ENCODE measurements at regions not wholly inside any gene's neighbourhood (a gene's known extent, or its start where the extent isn't known, plus 50 kb on each side); places are given as distances from the start of the nearest gene placed in this dataset.

- 75 to 86% methylated on average over 4 of the region's 4 CpGs for WGBS, 2 donors (ENCODE audit: low coverage in 1 of 2)
- intact Hi-C loops (cut with DNase I; ENCODE audit: low total_unique reads) = no loop called here
Measured at GRCh38 chr1:169044971-169045370, 61.5 kb upstream of the ATP1B1 start.

GRCh38 chr1:169046671-169047070 is 59.8 kb upstream of the ATP1B1 start:
- Histone ChIP-seq H3K27me3 (no peaks in the 10 kb centered on the region), H3K36me3 (no peaks in the 10 kb centered on the region), H3K4me1 (peaks cover 0 to 50% (median 17%) of the 10 kb centered on the region in 4 donors), H3K27ac (peak overlapping the region; percentile 69 to 81 (median 79)), H3K9me3 (no peaks in the 10 kb centered on the region), H3K4me3 (no peak overlapping the region)
- intact Hi-C loops (cut with DNase I; ENCODE audit: low total_unique reads) (no loop called here), in situ Hi-C loops (cut with MboI; ENCODE audit: low pct_ligation_motif_present in 1 of 4, low pct_unique_long_range_greater_than_20kb in 1 of 4, low sequenced_read_pairs in 3 of 4) (no loop called here)
- DNase-seq = peak; percentile 55
- TF ChIP-seq POLR2A (IDR thresholded peaks at IDR 0.05) = peak; percentile 64
- TF ChIP-seq CTCF (IDR thresholded peaks at IDR 0.05) = no peak
- TF ChIP-seq POLR2AphosphoS5 (IDR thresholded peaks at IDR 0.05) = peak in 2 of 3 donors; percentile 58 to 76
- TF ChIP-seq EP300 (IDR thresholded peaks at IDR 0.05; ENCODE audit: low read depth) = no peak
- 29 to 60% methylated on average over 1 to 3 of the region's 3 CpGs for WGBS, 2 donors (ENCODE audit: low coverage in 1 of 2)

More at GRCh38 chr1:169044971-169045370, 61.5 kb upstream of the ATP1B1 start:
- Histone ChIP-seq H3K36me3 (no peaks in the 10 kb centered on the region), H3K27ac (no peak overlapping the region), H3K9me3 (no peaks in the 10 kb centered on the region), H3K4me3 (no peak overlapping the region), H3K27me3 (no peaks in the 10 kb centered on the region), H3K4me1 (peaks cover 0 to 45% (median 16%) of the 10 kb centered on the region in 4 donors)
- no peak for DNase-seq
- in situ Hi-C loops (cut with MboI; ENCODE audit: low pct_ligation_motif_present in 1 of 4, low pct_unique_long_range_greater_than_20kb in 1 of 4, low sequenced_read_pairs in 3 of 4) = no loop called here
- TF ChIP-seq POLR2AphosphoS5 (IDR thresholded peaks at IDR 0.05) (no peak), CTCF (IDR thresholded peaks at IDR 0.05) (no peak), EP300 (IDR thresholded peaks at IDR 0.05; ENCODE audit: low read depth) (no peak), POLR2A (IDR thresholded peaks at IDR 0.05) (no peak)

GRCh38 chr1:169047074-169047473 is 59.4 kb upstream of the ATP1B1 start:
- no peak for TF ChIP-seq CTCF (IDR thresholded peaks at IDR 0.05)
- TF ChIP-seq POLR2AphosphoS5 (IDR thresholded peaks at IDR 0.05) = peak in 2 of 3 donors; percentile 7 to 16
- H3K27ac ChIP-seq = peak overlapping the region; percentile 69 to 81 (median 79)
- in situ Hi-C loops (cut with MboI; ENCODE audit: low pct_ligation_motif_present in 1 of 4, low pct_unique_long_range_greater_than_20kb in 1 of 4, low sequenced_read_pairs in 3 of 4) (no loop called here), intact Hi-C loops (cut with DNase I; ENCODE audit: low total_unique reads) (no loop called here)
- no peaks in the 10 kb centered on the region for H3K9me3 ChIP-seq
- H3K4me3 ChIP-seq = no peak overlapping the region
- H3K27me3 ChIP-seq = no peaks in the 10 kb centered on the region
- DNase-seq = peak; percentile 34
- peaks cover 0 to 53% (median 19%) of the 10 kb centered on the region in 4 donors for H3K4me1 ChIP-seq
- H3K36me3 ChIP-seq = no peaks in the 10 kb centered on the region
- WGBS, 2 donors (ENCODE audit: low coverage in 1 of 2) = 29% methylated on average over 1 of the region's 1 CpG; no CpG with 5 or more reads in 1 of the 2 donors

GRCh38 chr1:169048043-169048442 is 58.4 kb upstream of the ATP1B1 start:
- Histone ChIP-seq H3K27ac (peak overlapping the region in 3 of 4 donors; percentile 78 to 81 (median 80)), H3K27me3 (no peaks in the 10 kb centered on the region), H3K9me3 (no peaks in the 10 kb centered on the region), H3K4me1 (peaks cover 0 to 60% (median 22%) of the 10 kb centered on the region in 4 donors), H3K4me3 (no peak overlapping the region), H3K36me3 (no peaks in the 10 kb centered on the region)
- 29 to 81% methylated on average over 1 to 3 of the region's 3 CpGs for WGBS, 2 donors (ENCODE audit: low coverage in 1 of 2)
- TF ChIP-seq POLR2A (IDR thresholded peaks at IDR 0.05) (peak; percentile 46), EP300 (IDR thresholded peaks at IDR 0.05; ENCODE audit: low read depth) (no peak), POLR2AphosphoS5 (IDR thresholded peaks at IDR 0.05) (peak in 2 of 3 donors; percentile 57 to 64), CTCF (IDR thresholded peaks at IDR 0.05) (no peak)
- in situ Hi-C loops (cut with MboI; ENCODE audit: low pct_ligation_motif_present in 1 of 4, low pct_unique_long_range_greater_than_20kb in 1 of 4, low sequenced_read_pairs in 3 of 4) = no loop called here
- DNase-seq = peak; percentile 46
- intact Hi-C loops (cut with DNase I; ENCODE audit: low total_unique reads) = no loop called here

Data from transverse colon (tissue), 4 donors.